Hematopoietic multipotent progenitor cell (in vitro differentiated cells): ENCODE measurements at regions not wholly inside any gene's neighbourhood (a gene's known extent, or its start where the extent isn't known, plus 50 kb on each side); places are given as distances from the start of the nearest gene placed in this dataset.
"Not testable (repeated sequence)": the region's sequence is repeated elsewhere in the genome, so short reads cannot be mapped to it uniquely, and the experiment has no call there.

Experiments used
- DNase-seq, 3 donors: peaks; one replicate each; pipeline ENCODE4 v3.0.0-alpha.2; 2011 to 2015; ENCODE audit warnings: low read depth in 2 of 3, low spot score in 2 of 3

GRCh38 chr10:84004221-84004620, 135.1 kb upstream of the GHITM start:
- DNase-seq, result no peak

- DNase-seq, result no peak
Observed at GRCh38 chr10:84005403-84005802, 133.9 kb upstream of the GHITM start.

- no peak for DNase-seq
Observed at GRCh38 chr10:84007482-84007881, 131.8 kb upstream of the GHITM start.

GRCh38 chr10:84008878-84009277, 130.4 kb upstream of the GHITM start:
- no peak for DNase-seq

- DNase-seq, result no peak
Observed at GRCh38 chr10:84012431-84012830, 126.9 kb upstream of the GHITM start.

- DNase-seq, result peak in 1 of 3 donors; percentile 8
Observed at GRCh38 chr10:84012831-84013458, 126.4 kb upstream of the GHITM start.

- no peak for DNase-seq
Observed at GRCh38 chr10:84015877-84016595, 123.3 kb upstream of the GHITM start.

GRCh38 chr10:84018826-84019225, 120.5 kb upstream of the GHITM start:
- DNase-seq, result no peak

GRCh38 chr10:84019854-84020458, 119.4 kb upstream of the GHITM start:
- DNase-seq, result not testable (repeated sequence)

- DNase-seq, result peak in 1 of 3 donors; percentile 28
Observed at GRCh38 chr10:84026821-84027257, 112.5 kb upstream of the GHITM start.

GRCh38 chr10:84029840-84030239, 109.5 kb upstream of the GHITM start:
- no peak for DNase-seq

- no peak for DNase-seq
Observed at GRCh38 chr10:84038035-84038434, 101.3 kb upstream of the GHITM start.

- no peak for DNase-seq
Observed at GRCh38 chr10:84039957-84040356, 99.4 kb upstream of the GHITM start.

- DNase-seq, result no peak
Observed at GRCh38 chr10:84047258-84048010, 91.9 kb upstream of the GHITM start.

- DNase-seq, result no peak
Observed at GRCh38 chr10:84049645-84050011, 89.7 kb upstream of the GHITM start.

GRCh38 chr10:84053626-84054025, 85.7 kb upstream of the GHITM start:
- no peak for DNase-seq

- DNase-seq, result no peak
Observed at GRCh38 chr10:84054743-84055142, 84.6 kb upstream of the GHITM start.

- no peak for DNase-seq
Observed at GRCh38 chr10:84059526-84059925, 79.8 kb upstream of the GHITM start.

GRCh38 chr10:84063440-84063839, 75.9 kb upstream of the GHITM start:
- DNase-seq, result no peak

- DNase-seq, result no peak
Observed at GRCh38 chr10:84065804-84066601, 73.3 kb upstream of the GHITM start.

- no peak for DNase-seq
Observed at GRCh38 chr10:84074521-84074920, 64.8 kb upstream of the GHITM start.
